Right lung (tissue), 2 donors: ENCODE measurements at regions not wholly inside any gene's neighbourhood (a gene's known extent, or its start where the extent isn't known, plus 50 kb on each side); places are given as distances from the start of the nearest gene placed in this dataset.

Experiments used
- DNase-seq, 2 donors: peaks; one replicate each; pipeline ENCODE4 v3.0.0-alpha.2; 2013

DNA sequence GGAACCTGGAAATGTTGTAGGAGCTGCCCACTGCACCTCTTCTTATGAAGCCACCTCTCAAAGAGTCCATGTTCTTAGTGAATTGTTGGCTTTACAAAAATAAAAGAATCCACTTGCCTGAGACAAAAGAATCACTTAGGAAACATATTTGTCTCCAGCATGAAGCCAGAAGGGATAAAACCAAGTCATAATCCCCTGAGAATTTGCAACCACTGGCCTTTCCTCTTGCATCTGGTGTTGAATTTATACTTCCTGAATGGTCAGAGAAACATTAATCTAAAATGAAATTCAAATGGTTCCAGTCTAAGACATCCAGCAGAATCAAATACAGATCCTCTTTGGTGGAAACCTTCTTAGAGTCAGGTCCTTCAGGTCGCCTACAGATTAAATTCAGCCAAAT is 192.5 kb upstream of the ECI2 start:
- no peak for DNase-seq

DNA sequence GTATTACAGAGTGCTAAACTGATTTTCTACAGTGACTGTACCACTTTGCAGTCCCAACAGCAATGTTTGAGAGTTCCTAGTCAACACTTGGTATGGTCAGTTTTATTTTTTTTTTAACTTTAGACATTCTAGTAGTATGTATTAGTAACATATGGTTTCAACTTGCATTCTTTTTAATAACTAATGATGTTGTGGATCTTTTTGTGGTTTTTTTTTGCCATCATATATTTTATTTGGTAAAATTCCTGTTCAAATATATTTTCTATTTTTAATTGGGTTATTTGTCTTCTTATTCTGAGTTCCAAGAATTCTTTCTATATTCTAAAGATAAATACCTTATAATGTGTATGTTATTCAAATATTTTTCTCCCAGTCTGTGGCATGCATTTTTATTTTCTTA is 189.4 kb upstream of the ECI2 start:
- no peak for DNase-seq

DNA sequence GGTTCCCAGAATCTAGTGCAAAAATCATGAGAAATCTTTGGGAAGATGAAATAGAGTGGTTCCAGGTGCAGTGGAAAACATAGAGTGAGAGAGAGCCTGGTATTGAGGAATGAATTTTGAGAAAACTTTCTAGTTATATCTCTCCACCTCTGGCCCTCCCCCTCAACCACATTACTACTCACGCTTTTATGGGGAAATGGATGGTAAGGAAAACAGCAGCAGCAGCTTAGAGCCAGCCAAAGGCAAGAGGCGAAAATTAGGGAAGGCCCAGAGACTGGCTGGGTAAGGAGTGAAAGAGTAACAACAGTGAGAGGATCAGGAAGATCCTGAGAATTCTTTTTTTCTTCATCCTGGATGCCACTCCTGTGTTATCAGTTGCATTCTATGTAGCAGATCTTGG is 187.9 kb upstream of the ECI2 start:
- DNase-seq = no peak

DNA sequence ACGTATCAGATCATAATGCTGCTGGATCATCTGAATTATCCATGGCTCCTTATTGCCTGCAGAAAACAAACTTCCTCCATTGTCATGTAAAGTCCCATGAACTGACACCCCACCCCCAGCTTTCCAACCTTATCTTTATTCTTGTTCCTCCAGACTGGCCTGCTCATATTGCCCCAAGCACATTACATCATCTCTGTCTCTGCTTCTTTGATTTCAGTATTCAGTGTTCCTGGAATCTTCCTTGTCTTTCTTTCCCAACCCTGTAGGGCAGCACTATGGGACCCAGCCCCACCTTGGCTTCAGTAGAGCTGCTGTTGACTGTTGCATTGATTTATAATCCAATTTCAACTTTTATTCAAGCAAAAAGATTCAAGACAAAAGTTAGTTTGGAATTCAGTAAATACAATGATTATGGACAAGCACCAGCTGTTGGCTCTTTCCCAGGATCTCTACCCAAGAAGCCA is 187.5 kb upstream of the ECI2 start:
- DNase-seq = no peak

DNA sequence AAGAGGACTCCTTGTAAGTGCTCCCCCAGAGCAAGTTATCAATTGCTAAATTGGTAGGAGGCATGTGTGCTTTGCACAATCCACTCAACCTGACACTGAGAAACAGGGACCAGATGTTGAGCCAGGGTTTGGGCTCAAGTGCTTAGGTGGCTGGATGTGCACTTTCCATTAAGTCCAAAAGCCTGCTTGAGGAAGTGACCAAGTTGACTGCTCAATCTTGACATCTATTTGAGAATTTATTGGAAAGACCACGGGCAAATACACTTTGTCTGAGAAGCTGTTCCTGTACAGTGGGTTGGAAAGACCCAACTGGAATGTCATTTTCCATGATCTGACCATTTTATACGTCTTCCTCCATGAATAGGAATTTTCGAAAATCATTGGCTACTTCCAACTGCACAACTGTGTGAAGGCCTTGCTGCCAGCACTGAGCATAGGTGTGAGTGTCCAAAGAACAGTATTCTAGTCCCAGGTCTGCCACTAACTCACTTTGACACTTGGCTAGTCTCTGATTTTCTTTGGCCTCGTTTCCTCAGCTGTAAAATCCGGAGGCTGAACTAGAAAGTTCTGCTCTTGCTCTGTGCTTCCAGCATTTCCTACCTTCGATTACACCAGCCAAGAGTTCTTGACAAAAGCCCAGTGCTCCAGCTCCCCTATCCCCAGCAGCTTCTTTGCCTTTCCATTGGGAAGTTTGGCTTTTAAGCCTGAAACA is 186.9 kb upstream of the ECI2 start:
- no peak for DNase-seq

DNA sequence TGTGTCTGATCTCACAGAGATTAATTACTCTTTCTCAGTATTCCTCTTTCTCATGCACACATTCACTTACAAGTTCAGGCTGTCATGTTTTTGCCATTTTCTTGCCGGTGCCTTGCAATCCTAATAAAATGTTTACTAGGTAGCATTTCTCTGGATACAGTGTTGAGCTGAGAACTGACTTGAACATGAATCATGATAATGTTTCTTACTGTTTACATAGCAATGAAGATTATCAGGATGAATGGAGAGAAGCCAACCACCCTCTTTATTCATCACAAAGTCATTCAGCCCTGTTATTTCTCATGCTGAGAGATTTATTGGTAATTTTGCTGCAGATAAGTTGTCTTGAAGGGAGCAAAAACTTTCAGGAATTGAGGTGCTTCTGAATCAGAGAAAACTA is 185.5 kb upstream of the ECI2 start:
- no peak for DNase-seq

DNA sequence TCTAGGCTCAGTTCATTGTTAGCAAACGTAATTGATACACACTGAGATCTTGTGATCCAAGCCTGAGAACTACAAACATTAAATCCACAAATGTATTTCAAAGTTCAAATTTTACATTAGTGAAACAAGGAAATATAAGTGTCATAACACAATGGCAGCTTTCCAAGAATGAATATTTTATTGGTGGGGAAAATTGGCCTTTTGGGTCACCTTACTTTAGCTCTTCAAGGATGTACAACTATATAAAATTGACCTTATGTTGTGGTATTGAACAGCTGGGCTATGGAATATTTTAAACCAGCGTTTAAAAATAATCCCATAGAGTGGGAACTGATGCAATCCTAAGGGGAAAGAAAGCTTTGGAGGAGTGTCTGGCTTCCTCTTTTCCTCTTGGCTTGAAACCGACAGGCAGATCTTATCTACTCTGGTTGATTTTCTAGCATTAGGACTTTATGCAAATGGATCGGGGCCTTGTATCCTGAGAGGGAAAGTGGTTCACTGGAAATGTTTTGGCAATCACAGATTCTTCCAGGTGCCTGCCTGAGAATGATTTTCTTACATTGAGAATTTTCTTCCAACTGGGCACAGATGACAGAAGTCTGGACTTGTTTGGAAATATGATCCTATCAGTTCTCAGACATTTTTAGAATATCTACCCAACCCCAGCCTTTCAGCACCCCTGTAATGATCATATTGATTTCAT is 184.8 kb upstream of the ECI2 start:
- no peak for DNase-seq

DNA sequence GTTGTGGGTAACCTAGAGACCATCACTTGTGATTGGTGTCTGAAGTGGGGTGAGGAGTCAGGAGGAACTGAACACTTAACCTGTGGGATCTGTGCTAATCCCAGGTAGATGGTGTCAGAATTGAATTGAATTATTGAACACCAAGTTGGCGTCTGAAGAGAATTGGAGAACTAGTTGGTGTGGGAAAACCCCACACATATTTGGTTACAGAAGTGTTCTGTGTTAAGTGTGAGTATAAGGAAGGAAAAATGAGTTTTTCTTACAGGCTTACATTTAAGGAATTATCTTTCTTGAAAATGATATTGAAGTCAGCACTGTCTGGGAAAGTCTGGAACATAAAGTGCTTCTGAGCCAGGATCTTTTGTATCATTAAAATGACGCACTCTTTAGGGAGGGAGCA is 182.9 kb upstream of the ECI2 start:
- no peak for DNase-seq

DNA sequence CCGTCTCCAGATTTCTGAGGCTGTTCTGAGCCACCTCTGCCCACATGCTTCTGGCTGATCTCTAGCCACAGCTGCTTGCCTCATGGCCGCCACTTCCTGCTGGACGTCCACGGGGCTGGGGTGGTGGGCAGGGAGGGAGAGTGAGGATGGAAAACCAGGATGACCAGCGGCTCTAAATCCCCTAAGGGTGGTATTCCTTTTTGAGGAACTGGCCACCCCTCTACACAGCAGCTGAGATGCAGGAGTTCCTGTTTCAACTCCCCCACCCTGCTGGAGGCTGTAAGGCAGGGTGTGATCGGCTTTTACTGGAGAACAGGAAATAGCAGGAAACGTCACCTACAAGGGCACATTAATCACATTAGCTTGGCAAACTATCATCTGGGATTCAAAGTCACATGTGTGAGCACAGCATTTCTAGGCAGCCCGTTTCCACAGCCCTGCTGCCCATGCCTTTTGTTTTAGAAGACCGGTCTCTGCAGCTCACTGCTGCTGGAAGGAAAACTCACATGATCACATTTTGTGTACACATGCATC is 181.6 kb upstream of the ECI2 start:
- DNase-seq = peak; percentile 41 to 46

DNA sequence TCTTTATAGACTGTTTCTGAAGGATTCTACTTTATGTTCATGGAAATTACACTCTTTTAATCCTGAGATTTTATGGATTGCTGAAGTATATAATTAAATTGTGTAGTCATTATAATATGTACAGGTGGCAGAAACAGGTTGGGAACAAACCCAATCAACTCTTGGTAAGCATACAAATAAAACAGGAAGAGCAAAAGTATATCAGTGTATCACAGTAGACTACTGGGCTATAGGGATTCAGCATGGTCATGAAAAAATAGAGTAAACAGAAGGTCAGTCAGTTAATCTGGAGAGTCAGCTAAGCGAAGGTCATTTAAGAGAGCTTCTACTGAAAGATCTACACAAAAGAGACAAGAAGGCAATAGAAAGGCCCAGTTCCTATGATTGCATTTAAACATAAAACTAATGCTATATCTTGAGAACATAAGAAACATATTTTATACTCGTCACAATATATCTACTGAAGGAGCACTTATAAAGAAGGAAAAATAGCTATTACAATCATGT is 178.9 kb upstream of the ECI2 start:
- no peak for DNase-seq

DNA sequence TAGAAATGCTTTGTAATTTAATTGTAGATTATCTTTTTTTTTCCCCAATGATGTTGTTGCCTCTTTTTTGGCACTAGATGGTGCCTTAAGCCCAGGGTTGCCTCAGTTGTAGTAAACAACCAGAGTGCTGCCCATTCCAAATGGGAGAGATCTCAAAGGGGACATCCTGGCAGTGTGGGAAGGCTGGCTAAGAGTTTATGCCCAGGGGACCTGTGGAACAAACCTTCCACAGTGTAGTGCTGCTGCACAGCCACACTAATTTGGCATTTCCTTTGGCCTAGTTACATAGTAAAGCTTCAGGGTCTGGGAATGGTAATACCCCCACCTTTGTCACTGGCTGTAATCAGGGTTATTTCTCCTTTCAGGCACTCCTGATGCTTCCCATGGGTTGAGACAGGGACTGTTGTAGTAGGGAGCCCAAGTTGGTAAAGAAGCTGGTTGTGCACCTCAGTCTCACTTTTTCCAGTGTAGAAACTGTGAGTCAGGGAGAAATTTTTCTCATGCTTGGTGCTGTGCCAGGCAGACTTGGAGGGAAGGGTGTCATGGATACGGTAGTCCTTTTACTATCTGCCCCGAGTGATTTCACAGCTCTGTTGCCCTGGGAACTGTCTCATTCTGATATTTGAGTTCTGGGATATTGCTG is 177.8 kb upstream of the ECI2 start:
- DNase-seq = no peak

DNA sequence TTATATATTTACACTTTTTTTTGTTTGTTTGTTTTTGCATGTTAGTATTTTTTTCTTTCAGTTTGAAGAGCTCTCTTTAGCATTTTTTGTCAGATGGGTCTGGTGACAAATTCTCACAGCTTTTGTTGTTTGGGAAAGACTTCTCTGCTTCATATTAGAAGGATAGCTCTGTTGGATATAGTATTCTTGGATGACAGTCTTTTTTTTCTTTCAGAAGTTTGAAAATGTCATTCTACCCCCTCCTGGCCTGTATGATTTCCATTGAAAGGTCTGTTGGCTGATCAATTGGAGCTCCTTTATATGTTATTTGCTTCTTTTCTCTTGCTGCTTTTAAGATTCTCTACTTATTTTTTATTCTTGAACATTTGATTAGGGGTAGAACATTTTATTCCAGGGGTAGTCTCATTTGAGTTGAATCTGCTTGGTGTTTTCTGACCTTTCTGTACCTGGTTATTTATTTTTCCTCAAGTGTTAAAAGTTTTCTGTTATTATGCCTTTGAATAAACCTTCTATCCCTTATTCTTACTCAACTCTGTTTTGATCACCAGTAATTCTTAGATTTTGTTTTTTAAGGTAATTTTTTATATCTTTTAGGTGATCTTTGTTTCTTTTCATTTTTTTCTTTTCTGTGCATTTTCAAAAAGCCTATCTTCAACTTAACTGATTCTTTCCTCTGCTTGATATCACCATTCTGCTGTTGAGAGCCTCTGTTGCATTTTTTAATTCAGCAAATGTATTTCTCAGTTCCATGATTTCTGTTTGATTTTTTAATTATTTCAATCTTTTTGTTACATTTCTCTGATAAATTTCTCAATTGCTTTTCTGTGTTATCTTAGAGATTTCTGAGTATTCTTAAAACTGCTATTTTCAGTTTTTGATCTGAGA is 176.8 kb upstream of the ECI2 start:
- DNase-seq = no peak

DNA sequence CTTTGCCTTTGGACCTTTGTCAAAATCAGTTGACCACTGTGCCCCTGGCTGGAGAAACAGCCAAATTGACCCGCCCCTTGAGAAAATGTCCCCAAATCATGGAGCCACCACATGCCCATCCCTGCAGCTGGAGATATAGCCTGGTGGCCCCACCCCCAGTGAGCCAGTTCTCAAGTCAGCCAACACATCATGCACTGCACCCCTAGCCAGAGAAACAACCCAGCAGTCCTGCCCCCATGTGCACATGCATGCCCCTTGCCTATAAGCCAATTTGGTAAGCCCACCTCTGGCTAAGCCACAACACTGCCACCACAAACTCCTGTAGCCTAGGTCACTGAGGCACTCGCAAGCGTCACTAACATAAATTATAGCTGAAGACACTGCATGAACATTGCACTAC is 174.2 kb upstream of the ECI2 start:
- no peak for DNase-seq

DNA sequence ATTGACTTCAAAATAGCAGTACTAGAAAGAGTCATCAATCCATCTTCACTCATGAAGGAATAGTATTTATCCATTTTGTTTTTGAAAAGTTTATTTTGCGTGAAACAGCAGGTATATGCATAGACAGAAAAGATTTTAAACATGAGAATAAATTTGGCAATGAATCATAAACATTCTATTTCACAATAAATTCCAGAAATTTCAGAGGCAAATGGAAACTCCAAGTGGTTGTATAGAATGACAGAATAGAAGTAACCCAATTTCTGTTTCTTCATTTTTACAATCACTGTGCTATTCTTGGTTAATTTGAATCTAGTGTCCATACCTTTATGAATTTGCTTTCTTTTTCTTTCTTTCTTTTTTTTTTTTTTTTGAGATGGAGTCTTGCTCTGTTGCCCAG is 173.0 kb upstream of the ECI2 start:
- DNase-seq = no peak

DNA sequence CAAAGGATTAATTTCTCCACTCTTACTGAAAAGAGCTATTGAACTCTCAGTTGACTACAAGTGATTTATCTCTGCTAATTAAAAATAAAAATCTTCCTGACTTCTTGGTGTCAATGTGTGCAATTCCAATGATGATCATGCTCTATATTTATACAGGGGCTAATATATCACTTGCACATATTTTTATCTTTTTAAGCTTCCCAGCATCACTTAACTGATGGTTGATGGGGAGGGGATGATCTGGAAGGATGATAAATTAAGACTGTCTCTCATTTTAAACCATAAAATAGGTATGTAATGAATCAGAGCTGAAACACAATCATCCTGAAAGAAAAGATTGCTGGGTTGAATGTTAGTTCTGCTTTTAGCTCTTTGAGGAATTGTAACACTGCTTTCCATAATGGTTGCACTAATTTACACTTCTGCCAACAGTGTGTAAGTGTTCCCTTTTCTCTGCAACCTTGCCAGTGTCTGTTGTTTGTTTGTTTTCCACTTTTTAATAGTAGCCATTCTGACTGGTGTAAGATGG is 169.6 kb upstream of the ECI2 start:
- no peak for DNase-seq

DNA sequence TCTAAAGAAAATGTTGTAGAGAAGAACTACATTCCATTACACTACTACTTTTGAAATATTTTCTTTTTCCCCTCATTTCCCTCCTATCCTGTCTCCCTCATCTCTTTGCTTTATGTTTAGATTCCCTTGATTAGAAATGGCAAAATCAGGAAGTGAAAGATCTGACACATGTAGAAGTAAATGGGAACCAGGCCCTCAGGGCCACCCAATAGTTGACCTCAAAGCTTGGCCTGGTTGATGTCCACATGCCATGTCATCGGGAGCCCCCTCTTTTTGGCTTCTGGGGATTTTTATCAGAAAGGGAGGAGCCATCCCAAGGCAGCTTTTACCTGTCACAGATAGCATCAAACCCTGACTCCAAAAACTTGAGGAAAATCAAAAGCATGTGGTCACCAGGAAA is 168.3 kb upstream of the ECI2 start:
- no peak for DNase-seq

DNA sequence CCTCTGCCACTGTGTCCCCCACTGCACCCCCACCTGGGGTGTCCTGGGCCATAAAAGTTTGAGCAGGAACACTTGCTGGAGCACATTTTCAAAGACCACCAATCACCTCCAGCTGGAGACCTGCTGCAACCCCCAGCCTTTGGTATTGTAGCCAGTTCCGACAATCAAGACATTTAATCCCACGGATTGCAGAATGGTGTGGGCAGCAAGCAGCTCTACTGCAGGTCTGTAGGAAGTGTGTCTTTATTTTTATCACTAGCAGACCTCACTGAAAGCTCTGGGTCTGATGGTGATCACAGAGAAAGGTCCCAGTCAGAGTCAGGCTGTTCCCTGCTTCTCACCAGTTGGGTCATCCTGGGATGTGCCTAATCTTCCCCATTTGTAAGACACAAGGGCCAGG is 167.1 kb upstream of the ECI2 start:
- DNase-seq = no peak

DNA sequence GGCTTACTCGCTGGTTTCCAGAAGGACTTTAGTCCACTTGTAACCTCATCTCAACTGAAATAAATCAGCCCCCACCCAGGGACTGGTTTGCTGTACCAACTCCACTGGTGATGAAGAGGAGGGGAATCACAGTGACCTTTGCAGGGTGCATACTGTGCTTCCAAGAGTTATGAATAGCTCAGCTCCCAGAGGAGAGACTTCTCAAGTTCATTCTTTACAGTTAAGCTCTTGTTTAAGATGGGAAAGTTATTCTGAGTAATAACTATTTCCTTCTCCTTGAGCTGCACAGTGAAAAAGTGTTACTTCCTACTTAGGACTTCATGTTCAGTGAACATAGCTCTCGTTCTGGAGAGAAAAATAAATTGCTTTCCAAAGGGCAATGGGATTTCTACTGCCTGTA is 166.5 kb upstream of the ECI2 start:
- no peak for DNase-seq

DNA sequence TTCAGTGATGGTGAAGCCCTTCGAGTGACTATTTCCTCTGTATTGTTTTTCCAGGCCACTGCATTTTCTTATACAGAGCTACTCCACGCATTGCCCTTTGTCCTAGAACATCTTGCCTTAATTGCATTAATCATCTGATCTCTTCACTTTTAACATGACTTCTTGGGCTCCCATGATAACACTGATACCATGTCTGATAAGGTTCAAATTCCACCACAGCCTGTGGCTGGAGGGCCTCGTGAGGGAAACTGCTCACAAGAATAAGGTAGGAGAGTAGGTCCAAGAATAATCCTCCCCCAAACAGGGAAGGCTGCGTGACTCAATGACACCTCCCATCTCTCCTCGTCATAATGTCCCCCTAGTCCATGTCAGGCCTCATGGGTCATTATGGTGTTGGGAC is 165.5 kb upstream of the ECI2 start:
- DNase-seq = no peak

DNA sequence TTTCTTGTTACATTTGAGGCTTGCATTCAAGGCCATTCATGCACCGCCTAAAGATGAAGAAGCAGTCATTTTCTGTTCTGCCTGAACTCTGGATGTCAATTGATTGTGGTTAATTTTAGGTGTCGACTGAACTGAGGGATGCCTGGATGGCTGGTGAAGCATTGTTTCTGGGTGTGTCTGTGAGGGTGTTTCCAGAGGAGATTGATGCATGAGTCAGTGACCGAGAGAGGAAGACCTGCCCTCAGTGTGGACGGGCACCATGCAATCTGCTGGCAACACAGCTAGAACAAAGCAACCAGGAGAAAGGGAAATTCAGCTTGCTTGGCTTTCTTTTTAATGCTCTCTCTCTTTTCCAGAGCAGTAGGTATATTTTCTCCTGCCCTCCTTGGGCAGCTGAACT is 164.1 kb upstream of the ECI2 start:
- no peak for DNase-seq

DNA sequence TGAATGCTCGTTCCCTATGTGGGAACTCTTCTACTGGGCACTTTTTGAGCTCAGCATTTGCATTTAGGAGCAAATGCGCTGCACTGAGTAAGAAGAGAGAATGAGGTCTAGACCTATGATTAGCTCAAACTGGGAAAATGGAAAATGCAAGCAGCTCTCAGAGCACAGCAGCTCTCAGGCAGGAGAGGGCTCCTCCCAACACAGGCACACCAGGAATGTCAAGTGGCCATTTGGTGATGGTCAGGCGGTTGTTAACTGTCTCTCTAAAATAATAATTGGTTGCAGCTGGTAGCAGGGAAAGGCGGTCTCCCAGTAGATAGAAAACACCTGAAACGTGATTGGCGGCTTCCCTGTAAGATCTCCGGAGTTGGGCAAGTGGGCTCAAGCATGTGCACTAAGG is 162.0 kb upstream of the ECI2 start:
- DNase-seq = no peak

DNA sequence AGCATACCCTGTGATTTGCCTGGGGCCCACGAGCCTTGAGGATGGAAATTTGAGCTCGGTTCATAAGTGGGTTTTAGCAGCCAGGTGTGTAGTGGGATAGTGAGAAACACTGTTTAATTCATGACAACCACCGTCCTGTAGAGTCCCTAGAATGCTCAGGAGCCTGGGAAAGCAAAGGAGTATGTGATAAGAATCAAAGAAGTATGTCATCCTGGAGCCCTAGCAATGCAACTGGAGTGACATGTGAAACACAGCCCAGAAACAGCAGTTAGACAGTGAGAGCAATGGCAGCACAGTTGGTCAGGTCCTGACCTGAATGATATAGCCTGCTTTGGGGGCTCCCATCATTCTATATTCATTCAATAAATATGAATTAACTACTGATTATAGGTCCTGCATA is 161.2 kb upstream of the ECI2 start:
- no peak for DNase-seq
